SJSA1 (cell line): ENCODE measurements at regions not wholly inside any gene's neighbourhood (a gene's known extent, or its start where the extent isn't known, plus 50 kb on each side); places are given as distances from the start of the nearest gene placed in this dataset.

Experiments used
- DNase-seq, 2 experiments: peaks; one replicate each; pipeline ENCODE4 v3.0.0-alpha.2; 2015 to 2020; ENCODE audit warnings: low spot score in 2 of 2, low read depth in 1 of 2
- H3K27ac ChIP-seq: fragments of 250-450 bp; sonication (Bioruptor Pico); 2 replicates; pipeline ENCODE4 v1.5.1; 2020; ENCODE audit warnings: mild to moderate bottlenecking, moderate library complexity
- H3K27me3 ChIP-seq: fragments of 250-450 bp; sonication (Bioruptor Pico); replicated peaks from 2 replicates; pipeline ENCODE4 v1.5.1; 2020; ENCODE audit warnings: mild to moderate bottlenecking, moderate library complexity
- H3K36me3 ChIP-seq: fragments of 250-450 bp; sonication (Bioruptor Pico); 2 replicates; pipeline ENCODE4 v1.5.1; 2020; ENCODE audit warnings: mild to moderate bottlenecking
- H3K4me1 ChIP-seq: fragments of 250-450 bp; sonication (Bioruptor Pico); replicated peaks from 2 replicates; pipeline ENCODE4 v1.6.1; 2021; ENCODE audit warnings: mild to moderate bottlenecking
- H3K4me3 ChIP-seq: fragments of 250-450 bp; sonication (Bioruptor Pico); 2 replicates; pipeline ENCODE4 v1.5.1; 2020; ENCODE audit warnings: mild to moderate bottlenecking
- H3K9me3 ChIP-seq: fragments of 250-450 bp; sonication (Bioruptor Pico); replicated peaks from 2 replicates; pipeline ENCODE4 v1.5.1; 2020; ENCODE audit warnings: mild to moderate bottlenecking

- no peaks in the 10 kb centered on the region for H3K36me3 ChIP-seq
- H3K27me3 ChIP-seq: no peaks in the 10 kb centered on the region; the same call in 1 of the 2 replicates
- no peak overlapping the region for H3K4me3 ChIP-seq
Measured at GRCh38 chr12:115847398-115847797, 430.1 kb downstream of the MED13L start.

GRCh38 chr12:115846516-115846915 lies 431.0 kb downstream of the MED13L start:
- Histone ChIP-seq H3K27me3 (no peaks in the 10 kb centered on the region; the same call in 1 of the 2 replicates), H3K27ac (no peak overlapping the region), H3K4me1 (no peaks in the 10 kb centered on the region), H3K36me3 (no peaks in the 10 kb centered on the region), H3K9me3 (0 out of 2 replicates have a peak, but pooled peaks cover 3% of the 10 kb centered on the region), H3K4me3 (no peak overlapping the region)
- no peak for DNase-seq

More at GRCh38 chr12:115847398-115847797, 430.1 kb downstream of the MED13L start:
- Histone ChIP-seq H3K9me3 (0 out of 2 replicates have a peak, but pooled peaks cover 3% of the 10 kb centered on the region), H3K27ac (no peak overlapping the region), H3K4me1 (no peaks in the 10 kb centered on the region)
- DNase-seq: no peak

GRCh38 chr12:115840159-115840558 lies 437.3 kb downstream of the MED13L start:
- no peak overlapping the region for H3K4me3 ChIP-seq
- peak; percentile 44 to 66 for DNase-seq
- no peak overlapping the region for H3K27ac ChIP-seq
- H3K27me3 ChIP-seq: no peaks in the 10 kb centered on the region
- no peaks in the 10 kb centered on the region for H3K36me3 ChIP-seq
- peaks cover 6% of the 10 kb centered on the region; the same call in 1 of the 2 replicates for H3K4me1 ChIP-seq
- no peaks in the 10 kb centered on the region for H3K9me3 ChIP-seq

- Histone ChIP-seq H3K36me3 (no peaks in the 10 kb centered on the region), H3K27ac (no peak overlapping the region), H3K27me3 (no peaks in the 10 kb centered on the region), H3K4me1 (peaks cover 6% of the 10 kb centered on the region; the same call in 1 of the 2 replicates), H3K9me3 (no peaks in the 10 kb centered on the region), H3K4me3 (no peak overlapping the region)
- no peak for DNase-seq
Measured at GRCh38 chr12:115838952-115839351, 438.5 kb downstream of the MED13L start.

- no peaks in the 10 kb centered on the region for H3K9me3 ChIP-seq
- no peak overlapping the region for H3K27ac ChIP-seq
- H3K4me3 ChIP-seq: no peak overlapping the region
- no peaks in the 10 kb centered on the region for H3K36me3 ChIP-seq
- H3K27me3 ChIP-seq: no peaks in the 10 kb centered on the region
- no peak for DNase-seq
- H3K4me1 ChIP-seq: peaks cover 6% of the 10 kb centered on the region; the same call in 1 of the 2 replicates
Measured at GRCh38 chr12:115837220-115837619, 440.3 kb downstream of the MED13L start.

- no peak for DNase-seq
- no peaks in the 10 kb centered on the region for H3K27me3 ChIP-seq
- H3K4me3 ChIP-seq: no peak overlapping the region
- peaks cover 6% of the 10 kb centered on the region; the same call in 1 of the 2 replicates for H3K4me1 ChIP-seq
- no peaks in the 10 kb centered on the region for H3K9me3 ChIP-seq
- no peak overlapping the region for H3K27ac ChIP-seq
- no peaks in the 10 kb centered on the region for H3K36me3 ChIP-seq
Measured at GRCh38 chr12:115835445-115835844, 442.0 kb downstream of the MED13L start.

GRCh38 chr12:115833704-115834103 lies 443.8 kb downstream of the MED13L start:
- no peaks in the 10 kb centered on the region for H3K27me3 ChIP-seq
- DNase-seq: no peak
- H3K27ac ChIP-seq: no peak overlapping the region
- H3K4me3 ChIP-seq: no peak overlapping the region
- no peaks in the 10 kb centered on the region for H3K4me1 ChIP-seq
- H3K9me3 ChIP-seq: no peaks in the 10 kb centered on the region
- H3K36me3 ChIP-seq: no peaks in the 10 kb centered on the region

GRCh38 chr12:115830633-115831032 lies 446.9 kb downstream of the MED13L start:
- Histone ChIP-seq H3K4me1 (no peaks in the 10 kb centered on the region), H3K9me3 (no peaks in the 10 kb centered on the region), H3K27me3 (no peaks in the 10 kb centered on the region), H3K27ac (no peak overlapping the region), H3K4me3 (no peak overlapping the region), H3K36me3 (no peaks in the 10 kb centered on the region)
- DNase-seq: no peak

GRCh38 chr12:115830070-115830469 lies 447.4 kb downstream of the MED13L start:
- no peak for DNase-seq
- Histone ChIP-seq H3K36me3 (no peaks in the 10 kb centered on the region), H3K4me1 (no peaks in the 10 kb centered on the region), H3K27ac (no peak overlapping the region), H3K9me3 (no peaks in the 10 kb centered on the region), H3K4me3 (no peak overlapping the region), H3K27me3 (no peaks in the 10 kb centered on the region)

GRCh38 chr12:115828168-115828567 lies 449.3 kb downstream of the MED13L start:
- H3K4me1 ChIP-seq: no peaks in the 10 kb centered on the region
- DNase-seq: no peak
- H3K27me3 ChIP-seq: no peaks in the 10 kb centered on the region
- no peak overlapping the region for H3K27ac ChIP-seq
- no peak overlapping the region for H3K4me3 ChIP-seq
- H3K9me3 ChIP-seq: no peaks in the 10 kb centered on the region
- no peaks in the 10 kb centered on the region for H3K36me3 ChIP-seq

- Histone ChIP-seq H3K9me3 (no peaks in the 10 kb centered on the region), H3K4me3 (no peak overlapping the region)
Measured at GRCh38 chr12:115824936-115825602, 452.4 kb downstream of the MED13L start.

GRCh38 chr12:115823635-115824034 lies 453.9 kb downstream of the MED13L start:
- Histone ChIP-seq H3K27me3 (no peaks in the 10 kb centered on the region), H3K36me3 (no peaks in the 10 kb centered on the region), H3K9me3 (no peaks in the 10 kb centered on the region), H3K4me1 (no peaks in the 10 kb centered on the region), H3K27ac (no peak overlapping the region), H3K4me3 (no peak overlapping the region)
- no peak for DNase-seq

More at GRCh38 chr12:115824936-115825602, 452.4 kb downstream of the MED13L start:
- Histone ChIP-seq H3K36me3 (no peaks in the 10 kb centered on the region), H3K27me3 (no peaks in the 10 kb centered on the region), H3K4me1 (no peaks in the 10 kb centered on the region), H3K27ac (no peak overlapping the region)
- no peak for DNase-seq

- H3K4me3 ChIP-seq: no peak overlapping the region
- no peaks in the 10 kb centered on the region for H3K9me3 ChIP-seq
- no peaks in the 10 kb centered on the region for H3K36me3 ChIP-seq
- no peak overlapping the region for H3K27ac ChIP-seq
- no peaks in the 10 kb centered on the region for H3K4me1 ChIP-seq
- no peak for DNase-seq
- no peaks in the 10 kb centered on the region for H3K27me3 ChIP-seq
Measured at GRCh38 chr12:115820656-115821055, 456.8 kb downstream of the MED13L start.

GRCh38 chr12:115818973-115819372 lies 458.5 kb downstream of the MED13L start:
- Histone ChIP-seq H3K4me1 (no peaks in the 10 kb centered on the region), H3K27ac (no peak overlapping the region), H3K27me3 (no peaks in the 10 kb centered on the region), H3K36me3 (no peaks in the 10 kb centered on the region), H3K9me3 (no peaks in the 10 kb centered on the region), H3K4me3 (no peak overlapping the region)
- DNase-seq: no peak

GRCh38 chr12:115817389-115817788 lies 460.1 kb downstream of the MED13L start:
- Histone ChIP-seq H3K9me3 (no peaks in the 10 kb centered on the region), H3K27ac (no peak overlapping the region), H3K27me3 (no peaks in the 10 kb centered on the region), H3K36me3 (no peaks in the 10 kb centered on the region), H3K4me1 (no peaks in the 10 kb centered on the region), H3K4me3 (no peak overlapping the region)
- no peak for DNase-seq
